GM12878 (cell line): ENCODE measurements at regions not wholly inside any gene's neighbourhood (a gene's known extent, or its start where the extent isn't known, plus 50 kb on each side); places are given as distances from the start of the nearest gene placed in this dataset.

Experiments used
- YY1 ChIP-seq: IDR thresholded peaks from 2 replicates; pipeline ENCODE4 v1.6.1; 2011; ENCODE audit warnings: low read depth, mild to moderate bottlenecking, low read length
- ZNF274 ChIP-seq: IDR thresholded peaks from one replicate; pipeline ENCODE4 v1.8.0; 2011; ENCODE audit not compliant: insufficient read length, insufficient read depth

GRCh38 chr9:23372703-23373102 lies 453.3 kb downstream of the ELAVL2 start:
- TF ChIP-seq YY1 (no peak), ZNF274 (no peak)
